Fibroblast of lung (primary cell): ENCODE measurements at regions not wholly inside any gene's neighbourhood (a gene's known extent, or its start where the extent isn't known, plus 50 kb on each side); places are given as distances from the start of the nearest gene placed in this dataset.

Experiments used
- DNase-seq, 2 donors: peaks; one replicate each; pipeline versions ENCODE4 v3.0.0 to v3.0.0-alpha.2; 2010; ENCODE audit warnings: low read depth in 2 of 2
- H2AFZ ChIP-seq: 2 replicates; pipeline ENCODE4 v1.5.1; 2012; ENCODE audit warnings: low read length, control low read depth, inconsistent platforms
- H3K27ac ChIP-seq: 2 replicates; pipeline ENCODE4 v1.5.1; 2011; ENCODE audit warnings: low read length, control low read depth; ENCODE audit not compliant: insufficient read depth
- H3K27me3 ChIP-seq: 2 replicates; pipeline ENCODE4 v1.5.1; 2011; ENCODE audit warnings: mild to moderate bottlenecking, low read length; ENCODE audit not compliant: control insufficient read depth, insufficient read depth
- H3K36me3 ChIP-seq: 2 replicates; pipeline ENCODE4 v1.5.1; 2011; ENCODE audit warnings: low read length; ENCODE audit not compliant: control insufficient read depth, insufficient read depth
- H3K4me1 ChIP-seq: 2 replicates; pipeline ENCODE4 v1.5.1; 2011; ENCODE audit warnings: low read length; ENCODE audit not compliant: control insufficient read depth, insufficient read depth; ENCODE audit errors: extremely low read depth
- H3K4me2 ChIP-seq: 2 replicates; pipeline ENCODE4 v1.5.1; 2011; ENCODE audit warnings: low read length, control low read depth; ENCODE audit not compliant: insufficient read depth; ENCODE audit errors: extremely low read depth
- H3K4me3 ChIP-seq, 4 experiments: fragments of 200-600 bp in 1 of 4; sonication (generic) in 1 of 4; replicated peaks in 1 of 4; 2 replicates each; pipeline ENCODE4 v1.5.1; 2011 to 2016; ENCODE audit warnings: low read length in 4 of 4, low read depth in 3 of 4, mild to moderate bottlenecking in 3 of 4, control low read depth in 2 of 4, inconsistent platforms in 1 of 4, mixed read lengths in 1 of 4; ENCODE audit not compliant: insufficient read depth in 1 of 4; ENCODE audit errors: control extremely low read depth in 1 of 4
- H3K79me2 ChIP-seq: 2 replicates; pipeline ENCODE4 v1.5.1; 2012; ENCODE audit warnings: mild to moderate bottlenecking, low read length, inconsistent platforms; ENCODE audit not compliant: control insufficient read depth, insufficient read depth
- H3K9ac ChIP-seq: 2 replicates; pipeline ENCODE4 v1.5.1; 2011; ENCODE audit warnings: mild to moderate bottlenecking, low read length, control low read depth; ENCODE audit not compliant: insufficient read depth
- H3K9me3 ChIP-seq: 2 replicates; pipeline ENCODE4 v1.5.1; 2012; ENCODE audit warnings: low read depth, low read length; ENCODE audit not compliant: control insufficient read depth, insufficient read depth
- H4K20me1 ChIP-seq: 2 replicates; pipeline ENCODE4 v1.5.1; 2011; ENCODE audit warnings: low read length; ENCODE audit not compliant: control insufficient read depth, insufficient read depth; ENCODE audit errors: extremely low read depth
- CTCF ChIP-seq, 2 donors: IDR thresholded peaks in 1 of 2; conservative IDR thresholded peaks in 1 of 2; 1 replicate in 1 of 2; 2 replicates in 1 of 2; pipeline ENCODE4 v1.5.1; 2011 to 2012; ENCODE audit warnings: low read length in 2 of 2, control low read depth in 1 of 2, inconsistent platforms in 1 of 2, low read depth in 1 of 2, mild to moderate bottlenecking in 1 of 2
- EZH2 ChIP-seq: IDR thresholded peaks from 2 replicates; pipeline ENCODE4 v1.5.1; 2012; ENCODE audit warnings: low read length, control low read depth, mild to moderate bottlenecking; ENCODE audit errors: missing control alignments

- no peak overlapping the region for H3K9ac ChIP-seq
- H3K4me2 ChIP-seq, result no peak overlapping the region
- H3K36me3 ChIP-seq, result no peaks in the 10 kb centered on the region
- TF ChIP-seq CTCF (conservative IDR thresholded peaks at IDR 0.05 in 1 of 2, IDR thresholded peaks at IDR 0.05 in 1 of 2; ENCODE audit: low read depth in 1 of 2, low read length in 2 of 2) (no peak), EZH2 (no peak)
- DNase-seq, result no peak
- no peaks in the 10 kb centered on the region for H3K27me3 ChIP-seq
- no peak overlapping the region for H2AFZ ChIP-seq
- H3K9me3 ChIP-seq, result no peaks in the 10 kb centered on the region
- H4K20me1 ChIP-seq, result no peaks in the 10 kb centered on the region
- no peaks in the 10 kb centered on the region for H3K79me2 ChIP-seq
- H3K4me3 ChIP-seq, result no peak overlapping the region
- peaks cover 7% of the 10 kb centered on the region for H3K4me1 ChIP-seq
- H3K27ac ChIP-seq, result no peak overlapping the region
These were observed 62.8 kb upstream of the KCNQ5 start for GRCh38 chr6:72559067-72559466.

- Histone ChIP-seq H3K9ac (no peak overlapping the region), H3K36me3 (no peaks in the 10 kb centered on the region), H3K4me1 (peaks cover 7% of the 10 kb centered on the region), H3K4me2 (no peak overlapping the region), H3K79me2 (no peaks in the 10 kb centered on the region), H4K20me1 (no peaks in the 10 kb centered on the region), H3K9me3 (no peaks in the 10 kb centered on the region), H3K27me3 (no peaks in the 10 kb centered on the region), H3K4me3 (no peak overlapping the region), H3K27ac (no peak overlapping the region), H2AFZ (no peak overlapping the region)
- TF ChIP-seq EZH2 (no peak), CTCF (conservative IDR thresholded peaks at IDR 0.05 in 1 of 2, IDR thresholded peaks at IDR 0.05 in 1 of 2; ENCODE audit: low read depth in 1 of 2, low read length in 2 of 2) (no peak)
- DNase-seq, result no peak
These were observed 62.3 kb upstream of the KCNQ5 start for GRCh38 chr6:72559555-72559954.

DNA sequence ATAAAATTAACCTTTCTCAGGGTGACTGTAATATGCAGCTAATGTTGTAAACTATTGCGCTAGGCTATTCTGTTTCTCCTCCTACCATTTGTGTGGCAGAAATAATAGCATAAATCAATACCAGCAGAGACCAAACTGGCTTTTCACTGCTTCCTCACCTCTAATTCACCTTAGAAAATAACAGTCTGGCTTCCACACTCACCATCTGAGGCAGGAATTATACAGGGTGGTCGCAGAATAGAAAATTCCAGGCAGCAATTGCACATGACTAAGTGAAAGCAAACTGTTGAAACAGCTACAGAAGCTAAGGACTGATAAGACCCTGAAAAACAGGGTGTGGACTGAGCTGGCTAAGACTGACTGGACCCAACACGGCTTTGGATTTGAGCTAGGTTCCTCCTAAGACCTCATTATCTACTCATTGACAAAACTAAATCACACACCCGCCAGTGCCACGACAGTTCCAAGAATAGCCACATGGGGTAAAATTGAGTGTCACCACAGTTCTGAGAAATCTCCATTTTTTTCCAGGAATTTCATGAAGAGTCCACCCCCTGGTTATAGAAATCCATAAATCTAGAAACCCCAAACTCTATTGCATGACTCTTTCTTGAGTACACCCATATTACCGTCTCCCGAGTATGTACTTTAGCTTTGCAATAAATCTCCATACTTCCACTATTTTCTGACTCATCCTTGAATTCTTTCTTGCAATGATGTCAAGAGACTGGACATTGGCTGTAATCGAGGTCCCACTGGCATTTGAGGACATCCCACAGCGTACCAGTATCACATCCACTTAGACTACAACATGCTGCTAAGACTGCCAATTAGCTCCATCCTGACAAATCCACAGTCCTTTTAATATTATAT, 60.9 kb upstream of the KCNQ5 start:
- H3K79me2 ChIP-seq, result no peaks in the 10 kb centered on the region
- H2AFZ ChIP-seq, result peak overlapping the region; percentile 45
- H3K27ac ChIP-seq, result no peak overlapping the region
- no peaks in the 10 kb centered on the region for H3K27me3 ChIP-seq
- H4K20me1 ChIP-seq, result no peaks in the 10 kb centered on the region
- H3K4me3 ChIP-seq, result no peak overlapping the region
- no peaks in the 10 kb centered on the region for H3K9me3 ChIP-seq
- H3K9ac ChIP-seq, result no peak overlapping the region
- TF ChIP-seq CTCF (conservative IDR thresholded peaks at IDR 0.05 in 1 of 2, IDR thresholded peaks at IDR 0.05 in 1 of 2; ENCODE audit: low read depth in 1 of 2, low read length in 2 of 2) (no peak), EZH2 (no peak)
- H3K4me2 ChIP-seq, result no peak overlapping the region
- peaks cover under 1% of the 10 kb centered on the region for H3K4me1 ChIP-seq
- H3K36me3 ChIP-seq, result no peaks in the 10 kb centered on the region
- peak; percentile 9 to 25 for DNase-seq
